H9 (cell line): ENCODE measurements at regions not wholly inside any gene's neighbourhood (a gene's known extent, or its start where the extent isn't known, plus 50 kb on each side); places are given as distances from the start of the nearest gene placed in this dataset.

Experiments
- DNase-seq: peaks from one replicate; pipeline ENCODE4 v3.0.0-alpha.2; 2017
- H2AFZ ChIP-seq: one replicate; pipeline ENCODE4 v1.6.1; 2013; ENCODE audit warnings: mild to moderate bottlenecking, low read length, control low read depth, moderate library complexity
- H2AK5ac ChIP-seq: 2 replicates; pipeline ENCODE4 v1.6.1; 2013; ENCODE audit warnings: low read length, control low read depth, mixed read lengths; ENCODE audit not compliant: insufficient read length
- H2BK120ac ChIP-seq: one replicate; pipeline ENCODE4 v1.6.1; 2013; ENCODE audit warnings: low read depth, mild to moderate bottlenecking, low read length, control low read depth, inconsistent platforms; ENCODE audit not compliant: poor library complexity, severe bottlenecking
- H2BK12ac ChIP-seq: 2 replicates; pipeline ENCODE4 v1.6.1; 2013; ENCODE audit warnings: low read length, control low read depth, mixed read lengths, low read depth; ENCODE audit not compliant: insufficient read length
- H2BK15ac ChIP-seq: 2 replicates; pipeline ENCODE4 v1.6.1; 2013; ENCODE audit warnings: low read depth, low read length, control low read depth
- H2BK20ac ChIP-seq: one replicate; pipeline ENCODE4 v1.6.1; 2013; ENCODE audit warnings: low read depth, mild to moderate bottlenecking, low read length, control low read depth, inconsistent platforms; ENCODE audit not compliant: poor library complexity, severe bottlenecking
- H2BK5ac ChIP-seq: 2 replicates; pipeline ENCODE4 v1.6.1; 2013; ENCODE audit warnings: low read length, control low read depth, mixed read lengths; ENCODE audit not compliant: insufficient read length
- H3K14ac ChIP-seq: 2 replicates; pipeline ENCODE4 v1.6.1; 2013; ENCODE audit warnings: low read length, control low read depth; ENCODE audit not compliant: insufficient read depth
- H3K18ac ChIP-seq: 2 replicates; pipeline ENCODE4 v1.6.1; 2013; ENCODE audit warnings: low read depth, mild to moderate bottlenecking, mixed read lengths, low read length, control low read depth; ENCODE audit not compliant: insufficient read length
- H3K23ac ChIP-seq: 2 replicates; pipeline ENCODE4 v1.6.1; 2013; ENCODE audit warnings: low read length, control low read depth, mixed read lengths, low read depth; ENCODE audit not compliant: insufficient read length
- H3K23me2 ChIP-seq: 2 replicates; pipeline ENCODE4 v1.6.1; 2013; ENCODE audit warnings: low read depth, mild to moderate bottlenecking, mixed read lengths, low read length, control low read depth; ENCODE audit not compliant: insufficient read length, poor library complexity, severe bottlenecking
- H3K27ac ChIP-seq: 2 replicates; pipeline ENCODE4 v1.5.1; 2013; ENCODE audit warnings: low read length, control low read depth, mixed read lengths, low read depth; ENCODE audit not compliant: insufficient read length
- H3K27me3 ChIP-seq: 2 replicates; pipeline ENCODE4 v1.6.1; 2013; ENCODE audit warnings: low read length, control low read depth, inconsistent platforms; ENCODE audit not compliant: insufficient read depth
- H3K4ac ChIP-seq: 2 replicates; pipeline ENCODE4 v1.6.1; 2013; ENCODE audit warnings: low read depth, mild to moderate bottlenecking, control low read depth, inconsistent platforms, low read length, moderate library complexity
- H3K4me1 ChIP-seq: 2 replicates; pipeline ENCODE4 v1.6.1; 2013; ENCODE audit warnings: low read length, control low read depth, inconsistent platforms; ENCODE audit not compliant: insufficient read depth
- H3K4me2 ChIP-seq: 2 replicates; pipeline ENCODE4 v1.6.1; 2013; ENCODE audit warnings: low read length, control low read depth, mixed read lengths; ENCODE audit not compliant: insufficient read length, insufficient read depth
- H3K56ac ChIP-seq: 2 replicates; pipeline ENCODE4 v1.6.1; 2013; ENCODE audit warnings: low read depth, mild to moderate bottlenecking, mixed read lengths, low read length, control low read depth; ENCODE audit not compliant: insufficient read length
- H3K79me1 ChIP-seq: 2 replicates; pipeline ENCODE4 v1.6.1; 2013; ENCODE audit warnings: low read depth, mild to moderate bottlenecking, moderate library complexity, low read length, control low read depth, inconsistent platforms; ENCODE audit not compliant: insufficient read depth, poor library complexity, severe bottlenecking
- H3K79me2 ChIP-seq: 2 replicates; pipeline ENCODE4 v1.6.1; 2013; ENCODE audit warnings: low read length, control low read depth, inconsistent platforms; ENCODE audit not compliant: insufficient read depth
- H3K9ac ChIP-seq: 2 replicates; pipeline ENCODE4 v1.6.1; 2013; ENCODE audit warnings: low read length, control low read depth, mixed read lengths; ENCODE audit not compliant: insufficient read length; ENCODE audit errors: extremely low read depth
- H3K9me3 ChIP-seq: one replicate; pipeline ENCODE4 v1.6.1; 2013; ENCODE audit warnings: low read depth, low read length, inconsistent platforms; ENCODE audit not compliant: control insufficient read depth
- H3T11ph ChIP-seq: one replicate; pipeline ENCODE4 v1.6.1; 2013; ENCODE audit warnings: mild to moderate bottlenecking, low read length, control low read depth, inconsistent platforms
- H4K20me1 ChIP-seq: one replicate; pipeline ENCODE4 v1.6.1; 2013; ENCODE audit not compliant: control insufficient read depth, insufficient read length, insufficient read depth
- H4K5ac ChIP-seq: 2 replicates; pipeline ENCODE4 v1.6.1; 2013; ENCODE audit warnings: low read depth, mild to moderate bottlenecking, mixed read lengths, low read length, control low read depth; ENCODE audit not compliant: insufficient read length
- H4K8ac ChIP-seq: replicated peaks from 2 replicates; pipeline ENCODE4 v1.6.1; 2013; ENCODE audit warnings: low read length, control low read depth, mixed read lengths, low read depth; ENCODE audit not compliant: insufficient read length
- H4K91ac ChIP-seq: 2 replicates; pipeline ENCODE4 v1.6.1; 2013; ENCODE audit warnings: low read depth, mild to moderate bottlenecking, moderate library complexity, mixed read lengths, low read length, control low read depth; ENCODE audit not compliant: insufficient read length
- H3K27ac Mint-ChIP-seq, 3 experiments: 2 replicates in 2 of 3; 3 replicates in 1 of 3; pipeline ENCODE4 v1.8.0; 2020 to 2021; ENCODE audit warnings: mixed read lengths in 3 of 3, mild to moderate bottlenecking in 1 of 3, moderate library complexity in 1 of 3
- H3K27me3 Mint-ChIP-seq: 2 replicates; pipeline ENCODE4 v1.8.0; 2021; ENCODE audit warnings: low read depth, mild to moderate bottlenecking, moderate library complexity, mixed read lengths
- H3K36me3 Mint-ChIP-seq, 3 experiments: 2 replicates in 2 of 3; 3 replicates in 1 of 3; pipeline ENCODE4 v1.8.0; 2020 to 2021; ENCODE audit warnings: low read depth in 3 of 3, mixed read lengths in 3 of 3; ENCODE audit not compliant: insufficient read depth in 1 of 3
- H3K4me1 Mint-ChIP-seq, 2 experiments: 2 replicates each; pipeline ENCODE4 v1.8.0; 2020; ENCODE audit warnings: mixed read lengths in 2 of 2
- H3K4me3 Mint-ChIP-seq, 2 experiments: 2 replicates in 1 of 2; 3 replicates in 1 of 2; pipeline ENCODE4 v1.8.0; 2020 to 2021; ENCODE audit warnings: mild to moderate bottlenecking in 2 of 2, mixed read lengths in 2 of 2, moderate library complexity in 1 of 2
- H3K9me3 Mint-ChIP-seq, 2 experiments: 2 replicates in 1 of 2; 3 replicates in 1 of 2; pipeline ENCODE4 v1.8.0; 2020; ENCODE audit warnings: mild to moderate bottlenecking in 2 of 2, mixed read lengths in 2 of 2, moderate library complexity in 1 of 2
- CTCF ChIP-seq: fragments of 200-600 bp; sonication (generic); conservative IDR thresholded peaks from 3 replicates; pipeline ENCODE4 v1.8.0; 2021; ENCODE audit warnings: antibody characterized with exemption, mild to moderate bottlenecking
- WGBS: extraction: QIAGEN DNeasy Blood & Tissue Kit; methylation state at CpG from one replicate; pipeline ENCODE4 v1.1.7; 2013; ENCODE audit warnings: missing lambda C conversion rate, low lambda C conversion rate, mixed read lengths; ENCODE audit not compliant: insufficient read length; ENCODE audit errors: extremely low coverage; 5-methylcytosine and 5-hydroxymethylcytosine counted together

GRCh38 chr18:47601581-47602272, 328.7 kb downstream of the SMAD2 start:
- H2BK5ac ChIP-seq: no peak overlapping the region
- no peak overlapping the region for H3K18ac ChIP-seq
- H3K23me2 ChIP-seq: no peaks in the 10 kb centered on the region
- H3T11ph ChIP-seq: no peak overlapping the region
- H3K9me3 Mint-ChIP-seq: no peaks in the 10 kb centered on the region
- H3K9ac ChIP-seq: no peak overlapping the region
- H3K36me3 Mint-ChIP-seq: peaks cover 0 to 4% (median 2%) of the 10 kb centered on the region in 3 experiments; a peak in 2 of 7 replicates
- no peaks in the 10 kb centered on the region for H3K27me3 ChIP-seq
- H3K79me2 ChIP-seq: no peaks in the 10 kb centered on the region
- H3K4ac ChIP-seq: no peak overlapping the region
- H4K20me1 ChIP-seq: no peaks in the 10 kb centered on the region
- H4K5ac ChIP-seq: no peak overlapping the region
- no peak overlapping the region for H2BK15ac ChIP-seq
- no peak overlapping the region for H3K4me3 Mint-ChIP-seq
- TF ChIP-seq CTCF: peak; percentile 38; the same call in 2 of the 3 replicates
- H3K27ac Mint-ChIP-seq: no peak overlapping the region; a peak in 1 of 7 replicates
- H2AFZ ChIP-seq: no peak overlapping the region
- no peak overlapping the region for H2BK20ac ChIP-seq
- H3K14ac ChIP-seq: no peak overlapping the region
- no peak overlapping the region for H2AK5ac ChIP-seq
- H3K4me1 Mint-ChIP-seq: peaks cover 3 to 18% of the 10 kb centered on the region in 2 experiments
- H4K8ac ChIP-seq: no peak overlapping the region
- no peak overlapping the region for H3K56ac ChIP-seq
- no CpG with 5 or more reads among the region's 13 CpGs for WGBS
- H3K4me2 ChIP-seq: no peak overlapping the region
- no peak overlapping the region for H4K91ac ChIP-seq
- no peaks in the 10 kb centered on the region; the same call in 1 of the 2 replicates for H3K27me3 Mint-ChIP-seq
- no peaks in the 10 kb centered on the region; the same call in 1 of the 2 replicates for H3K4me1 ChIP-seq
- DNase-seq: peak; percentile 30
- H3K9me3 ChIP-seq: no peaks in the 10 kb centered on the region
- H2BK12ac ChIP-seq: no peak overlapping the region
- H2BK120ac ChIP-seq: no peak overlapping the region
- no peak overlapping the region for H3K27ac ChIP-seq
- no peaks in the 10 kb centered on the region for H3K79me1 ChIP-seq
- no peak overlapping the region for H3K23ac ChIP-seq
